ENCODE measurements at regions not wholly inside any gene's neighbourhood (a gene's known extent, or its start where the extent isn't known, plus 50 kb on each side); places are given as distances from the start of the nearest gene placed in this dataset.

- no peak for DNase-seq
Observed at GRCh38 chr2:120428748-120429147, 82.8 kb downstream of the INHBB start.

- no peak for DNase-seq
Observed at GRCh38 chr2:120429586-120430500, 83.9 kb downstream of the INHBB start.

- no peak for DNase-seq
Observed at GRCh38 chr2:120430501-120430830, 84.5 kb downstream of the INHBB start.

- DNase-seq = no peak
Observed at GRCh38 chr2:120430957-120431356, 85.0 kb downstream of the INHBB start.

- no peak for DNase-seq
Observed at GRCh38 chr2:120431386-120432292, 85.7 kb downstream of the INHBB start.

GRCh38 chr2:120432293-120432975, 86.5 kb downstream of the INHBB start:
- DNase-seq = no peak

GRCh38 chr2:120432976-120433815, 87.3 kb downstream of the INHBB start:
- DNase-seq = no peak

- no peak for DNase-seq
Observed at GRCh38 chr2:120433816-120434290, 87.9 kb downstream of the INHBB start.

- DNase-seq = no peak
Observed at GRCh38 chr2:120434492-120435308, 88.8 kb downstream of the INHBB start.

GRCh38 chr2:120435671-120436459, 89.9 kb downstream of the INHBB start:
- no peak for DNase-seq

GRCh38 chr2:120436460-120436739, 90.5 kb downstream of the INHBB start:
- DNase-seq = no peak

- no peak for DNase-seq
Observed at GRCh38 chr2:120436885-120437603, 91.1 kb downstream of the INHBB start.

- no peak for DNase-seq
Observed at GRCh38 chr2:120437604-120438000, 91.7 kb downstream of the INHBB start.

GRCh38 chr2:120438301-120439066, 92.5 kb downstream of the INHBB start:
- DNase-seq = no peak

GRCh38 chr2:120439067-120439368, 93.1 kb downstream of the INHBB start:
- no peak for DNase-seq

- DNase-seq = no peak
Observed at GRCh38 chr2:120439637-120440384, 93.9 kb downstream of the INHBB start.

GRCh38 chr2:120440521-120441350, 94.8 kb downstream of the INHBB start:
- DNase-seq = no peak

GRCh38 chr2:120441351-120441700, 95.4 kb downstream of the INHBB start:
- no peak for DNase-seq
